GM23338 (cell line): ENCODE measurements at regions not wholly inside any gene's neighbourhood (a gene's known extent, or its start where the extent isn't known, plus 50 kb on each side); places are given as distances from the start of the nearest gene placed in this dataset.

Source experiments
- CREB1 ChIP-seq: fragments of 250-450 bp; sonication (Bioruptor Pico); IDR thresholded peaks from 2 replicates; pipeline ENCODE4 v1.5.0; 2020; ENCODE audit warnings: low read depth, mild to moderate bottlenecking, moderate library complexity
- CTCF ChIP-seq, 2 experiments: fragments of 200-600 bp in 1 of 2; sonication (generic) in 1 of 2; conservative IDR thresholded peaks; 2 replicates each; pipeline versions ENCODE4 v1.5.1 to v1.6.1; 2016 to 2017; ENCODE audit warnings: antibody characterized with exemption in 2 of 2, low read depth in 2 of 2, mild to moderate bottlenecking in 2 of 2, moderate library complexity in 1 of 2
- EZH2phosphoT487 ChIP-seq: fragments of 200-600 bp; sonication (generic); IDR thresholded peaks from one replicate; pipeline ENCODE4 v1.8.1; 2018; ENCODE audit warnings: antibody characterized with exemption; ENCODE audit not compliant: unreplicated experiment
- ZNF331 ChIP-seq: fragments of 250-450 bp; sonication (Bioruptor Pico); IDR thresholded peaks from 2 replicates; pipeline ENCODE4 v1.5.0; 2020; ENCODE audit warnings: low read depth, mild to moderate bottlenecking, moderate library complexity
- TF ChIP-seq, protein P1 (sequence below): IDR thresholded peaks from one replicate; pipeline ENCODE4 v1.6.1; 2018; ENCODE audit warnings: antibody characterized with exemption; ENCODE audit not compliant: unreplicated experiment

- TF ChIP-seq CTCF (conservative IDR thresholded peaks at IDR 0.05; ENCODE audit: low read depth in 2 of 2) (no peak), ZNF331 (no peak), EZH2phosphoT487 (no peak), CREB1 (CRISPR knock-in tag) (no peak)
- TF ChIP-seq, protein P1, sequence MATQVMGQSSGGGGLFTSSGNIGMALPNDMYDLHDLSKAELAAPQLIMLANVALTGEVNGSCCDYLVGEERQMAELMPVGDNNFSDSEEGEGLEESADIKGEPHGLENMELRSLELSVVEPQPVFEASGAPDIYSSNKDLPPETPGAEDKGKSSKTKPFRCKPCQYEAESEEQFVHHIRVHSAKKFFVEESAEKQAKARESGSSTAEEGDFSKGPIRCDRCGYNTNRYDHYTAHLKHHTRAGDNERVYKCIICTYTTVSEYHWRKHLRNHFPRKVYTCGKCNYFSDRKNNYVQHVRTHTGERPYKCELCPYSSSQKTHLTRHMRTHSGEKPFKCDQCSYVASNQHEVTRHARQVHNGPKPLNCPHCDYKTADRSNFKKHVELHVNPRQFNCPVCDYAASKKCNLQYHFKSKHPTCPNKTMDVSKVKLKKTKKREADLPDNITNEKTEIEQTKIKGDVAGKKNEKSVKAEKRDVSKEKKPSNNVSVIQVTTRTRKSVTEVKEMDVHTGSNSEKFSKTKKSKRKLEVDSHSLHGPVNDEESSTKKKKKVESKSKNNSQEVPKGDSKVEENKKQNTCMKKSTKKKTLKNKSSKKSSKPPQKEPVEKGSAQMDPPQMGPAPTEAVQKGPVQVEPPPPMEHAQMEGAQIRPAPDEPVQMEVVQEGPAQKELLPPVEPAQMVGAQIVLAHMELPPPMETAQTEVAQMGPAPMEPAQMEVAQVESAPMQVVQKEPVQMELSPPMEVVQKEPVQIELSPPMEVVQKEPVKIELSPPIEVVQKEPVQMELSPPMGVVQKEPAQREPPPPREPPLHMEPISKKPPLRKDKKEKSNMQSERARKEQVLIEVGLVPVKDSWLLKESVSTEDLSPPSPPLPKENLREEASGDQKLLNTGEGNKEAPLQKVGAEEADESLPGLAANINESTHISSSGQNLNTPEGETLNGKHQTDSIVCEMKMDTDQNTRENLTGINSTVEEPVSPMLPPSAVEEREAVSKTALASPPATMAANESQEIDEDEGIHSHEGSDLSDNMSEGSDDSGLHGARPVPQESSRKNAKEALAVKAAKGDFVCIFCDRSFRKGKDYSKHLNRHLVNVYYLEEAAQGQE, result no peak
These were observed 115.9 kb upstream of the CCDC179 start for GRCh38 chr11:22976146-22976545.
